ENCODE measurements at regions not wholly inside any gene's neighbourhood (a gene's known extent, or its start where the extent isn't known, plus 50 kb on each side); places are given as distances from the start of the nearest gene placed in this dataset.

GRCh38 chr6:76420094-76420493 lies 347.6 kb upstream of the IMPG1 start:
- no peak overlapping the region for H3K27ac ChIP-seq (ENCODE audit: low read length)
- ATAC-seq: no peak
- TF ChIP-seq CTCF (IDR thresholded peaks at IDR 0.05): no peak
- H3K27ac Mint-ChIP-seq: no peak overlapping the region
- no peaks in the 10 kb centered on the region for H3K9me3 ChIP-seq (ENCODE audit: control insufficient read depth, insufficient read depth, low read length)
- H3K27me3 Mint-ChIP-seq (ENCODE audit: low read depth in 2 of 2): no peaks in the 10 kb centered on the region
- H3K4me1 ChIP-seq (ENCODE audit: control insufficient read depth, insufficient read depth, low read length): no peaks in the 10 kb centered on the region
- WGBS (ENCODE audit: insufficient coverage): 84% methylated on average over 2 of the region's 2 CpGs
- no peaks in the 10 kb centered on the region for H3K36me3 ChIP-seq (ENCODE audit: control insufficient read depth, insufficient read depth, low read length)
- intact Hi-C loops (cut with micrococcal nuclease): no loop called here
- no peaks in the 10 kb centered on the region for H3K4me1 Mint-ChIP-seq
- H3K9me3 Mint-ChIP-seq: peaks cover 7 to 23% of the 10 kb centered on the region in 2 donors
- no peak overlapping the region for H3K4me3 ChIP-seq (ENCODE audit: low read length)
- H3K27me3 ChIP-seq (ENCODE audit: control insufficient read depth, insufficient read depth, low read length): no peaks in the 10 kb centered on the region
- H3K36me3 Mint-ChIP-seq: no peaks in the 10 kb centered on the region
- H3K4me3 Mint-ChIP-seq: no peak overlapping the region
- DNase-seq: no peak

- TF ChIP-seq CTCF (IDR thresholded peaks at IDR 0.05): no peak
- no peak overlapping the region for H3K27ac Mint-ChIP-seq
- 82% methylated on average over 2 of the region's 3 CpGs for WGBS (ENCODE audit: insufficient coverage)
Observed at GRCh38 chr6:76418560-76419223, 346.2 kb upstream of the IMPG1 start.

GRCh38 chr6:76416821-76417605 lies 344.6 kb upstream of the IMPG1 start:
- no peaks in the 10 kb centered on the region for H3K9me3 ChIP-seq (ENCODE audit: control insufficient read depth, insufficient read depth, low read length)
- WGBS (ENCODE audit: insufficient coverage): 65% methylated on average over 5 of the region's 5 CpGs
- intact Hi-C loops (cut with micrococcal nuclease): no loop called here
- TF ChIP-seq CTCF (IDR thresholded peaks at IDR 0.05): no peak
- no peak for DNase-seq
- Mint-ChIP-seq H3K4me3 (no peak overlapping the region), H3K9me3 (peaks cover 5 to 18% of the 10 kb centered on the region in 2 donors), H3K36me3 (no peaks in the 10 kb centered on the region), H3K27ac (no peak overlapping the region), H3K4me1 (no peaks in the 10 kb centered on the region), H3K27me3 (ENCODE audit: low read depth in 2 of 2) (no peaks in the 10 kb centered on the region)
- H3K27ac ChIP-seq (ENCODE audit: low read length): no peak overlapping the region
- no peak overlapping the region for H3K4me3 ChIP-seq (ENCODE audit: low read length)
- no peaks in the 10 kb centered on the region for H3K36me3 ChIP-seq (ENCODE audit: control insufficient read depth, insufficient read depth, low read length)
- ATAC-seq: no peak
- no peaks in the 10 kb centered on the region for H3K4me1 ChIP-seq (ENCODE audit: control insufficient read depth, insufficient read depth, low read length)
- no peaks in the 10 kb centered on the region for H3K27me3 ChIP-seq (ENCODE audit: control insufficient read depth, insufficient read depth, low read length)

More at GRCh38 chr6:76418560-76419223, 346.2 kb upstream of the IMPG1 start:
- no peaks in the 10 kb centered on the region for H3K27me3 Mint-ChIP-seq (ENCODE audit: low read depth in 2 of 2)
- no peak overlapping the region for H3K4me3 Mint-ChIP-seq
- peaks cover 5 to 19% of the 10 kb centered on the region in 2 donors for H3K9me3 Mint-ChIP-seq
- intact Hi-C loops (cut with micrococcal nuclease): no loop called here
- ATAC-seq (no peak), DNase-seq (no peak)
- Histone ChIP-seq H3K36me3 (ENCODE audit: control insufficient read depth, insufficient read depth, low read length) (no peaks in the 10 kb centered on the region), H3K27me3 (ENCODE audit: control insufficient read depth, insufficient read depth, low read length) (no peaks in the 10 kb centered on the region), H3K4me1 (ENCODE audit: control insufficient read depth, insufficient read depth, low read length) (no peaks in the 10 kb centered on the region), H3K4me3 (ENCODE audit: low read length) (no peak overlapping the region), H3K27ac (ENCODE audit: low read length) (no peak overlapping the region), H3K9me3 (ENCODE audit: control insufficient read depth, insufficient read depth, low read length) (no peaks in the 10 kb centered on the region)
- H3K4me1 Mint-ChIP-seq: no peaks in the 10 kb centered on the region
- no peaks in the 10 kb centered on the region for H3K36me3 Mint-ChIP-seq

All from natural killer cell (primary cell).